Tibial nerve (tissue), 4 donors: ENCODE measurements at regions not wholly inside any gene's neighbourhood (a gene's known extent, or its start where the extent isn't known, plus 50 kb on each side); places are given as distances from the start of the nearest gene placed in this dataset.

ENCODE experiments used
- DNase-seq, 2 donors: peaks; one replicate each; pipeline ENCODE4 v3.0.0-alpha.2; 2019; ENCODE audit warnings: low spot score in 2 of 2
- H3K27ac ChIP-seq, 4 donors: fragments of 200-600 bp; sonication (generic) in 3 of 4; one replicate each; pipeline ENCODE4 v1.5.1; 2017 to 2019; ENCODE audit warnings: mild to moderate bottlenecking in 1 of 4
- H3K27me3 ChIP-seq, 2 donors: fragments of 200-600 bp; sonication (generic) in 1 of 2; one replicate each; pipeline versions ENCODE4 v1.5.1 to v1.6.0; 2017 to 2019
- H3K36me3 ChIP-seq, 3 donors: fragments of 200-600 bp; sonication (generic); one replicate each; pipeline ENCODE4 v1.5.1; 2018 to 2019
- H3K4me1 ChIP-seq, 4 donors: fragments of 200-600 bp; sonication (generic) in 3 of 4; one replicate each; pipeline ENCODE4 v1.5.1; 2017 to 2019
- H3K4me3 ChIP-seq, 4 donors: fragments of 200-600 bp; sonication (generic) in 3 of 4; one replicate each; pipeline ENCODE4 v1.5.1; 2017 to 2019; ENCODE audit warnings: mild to moderate bottlenecking in 1 of 4, moderate library complexity in 1 of 4
- H3K9me3 ChIP-seq, 4 donors: fragments of 200-600 bp; sonication (generic) in 3 of 4; one replicate each; pipeline ENCODE4 v1.5.1; 2017 to 2019
- CTCF ChIP-seq, 5 experiments: fragments of 200-600 bp in 3 of 5; fragments of 450-650 bp in 2 of 5; sonication (generic) in 3 of 5; IDR thresholded peaks; one replicate each; pipeline ENCODE4 v1.5.1; 2016 to 2019; ENCODE audit warnings: antibody characterized with exemption in 5 of 5, mild to moderate bottlenecking in 3 of 5, moderate library complexity in 2 of 5
- EP300 ChIP-seq, 2 donors: sonication (generic); formaldehyde crosslinking; IDR thresholded peaks; one replicate each; pipeline ENCODE4 v1.6.1; 2017; ENCODE audit warnings: antibody characterized with exemption in 2 of 2, mild to moderate bottlenecking in 1 of 2
- POLR2A ChIP-seq, 2 donors: fragments of 450-650 bp; IDR thresholded peaks; one replicate each; pipeline ENCODE4 v1.6.1; 2017; ENCODE audit warnings: antibody characterized with exemption in 2 of 2, mild to moderate bottlenecking in 2 of 2, moderate library complexity in 2 of 2
- WGBS, 2 donors: methylation state at CpG; one replicate each; pipeline ENCODE4 v1.1.5; 2018; 5-methylcytosine and 5-hydroxymethylcytosine counted together

- H3K4me1 ChIP-seq: no peaks in the 10 kb centered on the region
- 83 to 86% methylated on average over 4 of the region's 4 CpGs for WGBS, 2 donors
- H3K27ac ChIP-seq: no peak overlapping the region
- H3K27me3 ChIP-seq: no peaks in the 10 kb centered on the region
- TF ChIP-seq CTCF (IDR thresholded peaks at IDR 0.05) (no peak), POLR2A (IDR thresholded peaks at IDR 0.05) (no peak), EP300 (IDR thresholded peaks at IDR 0.05) (no peak)
- H3K4me3 ChIP-seq: no peak overlapping the region
- no peaks in the 10 kb centered on the region for H3K36me3 ChIP-seq
- peaks cover 0 to 16% (median 0%) of the 10 kb centered on the region in 4 donors for H3K9me3 ChIP-seq
- no peak for DNase-seq
Observed at GRCh38 chr11:15761235-15761634, 595.1 kb downstream of the SOX6 start.

GRCh38 chr11:15764326-15764725 lies 592.0 kb downstream of the SOX6 start:
- no peak overlapping the region for H3K4me3 ChIP-seq
- H3K36me3 ChIP-seq: no peaks in the 10 kb centered on the region
- peaks cover 0 to 28% (median 0%) of the 10 kb centered on the region in 4 donors for H3K9me3 ChIP-seq
- no peaks in the 10 kb centered on the region for H3K4me1 ChIP-seq
- no peak for TF ChIP-seq CTCF (IDR thresholded peaks at IDR 0.05)
- DNase-seq: no peak
- no peak overlapping the region for H3K27ac ChIP-seq
- WGBS, 2 donors: 74 to 79% methylated on average over 1 of the region's 1 CpG
- no peaks in the 10 kb centered on the region for H3K27me3 ChIP-seq

DNA sequence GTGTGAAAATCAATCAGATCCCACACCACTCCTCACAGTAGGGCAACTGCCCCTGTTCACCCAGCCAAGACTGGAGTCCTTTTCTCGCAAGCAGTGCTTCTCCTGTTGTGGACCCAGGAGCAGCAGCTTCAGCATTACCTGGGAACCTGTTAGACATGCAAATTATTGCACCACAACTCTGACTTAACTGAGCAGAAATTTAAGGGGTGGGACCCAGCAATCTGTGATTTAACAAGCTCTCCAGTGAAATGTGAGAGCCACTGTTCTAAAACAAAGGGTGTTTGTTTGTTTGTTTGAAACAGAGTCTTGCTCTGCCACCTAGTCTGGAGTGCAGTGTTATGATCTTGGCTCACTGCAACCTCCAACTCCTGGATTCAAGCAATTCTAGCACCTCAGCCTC lies 591.4 kb downstream of the SOX6 start:
- TF ChIP-seq EP300 (IDR thresholded peaks at IDR 0.05) (no peak), CTCF (IDR thresholded peaks at IDR 0.05) (no peak), POLR2A (IDR thresholded peaks at IDR 0.05) (no peak)
- H3K9me3 ChIP-seq: peaks cover 0 to 28% (median 0%) of the 10 kb centered on the region in 4 donors

DNA sequence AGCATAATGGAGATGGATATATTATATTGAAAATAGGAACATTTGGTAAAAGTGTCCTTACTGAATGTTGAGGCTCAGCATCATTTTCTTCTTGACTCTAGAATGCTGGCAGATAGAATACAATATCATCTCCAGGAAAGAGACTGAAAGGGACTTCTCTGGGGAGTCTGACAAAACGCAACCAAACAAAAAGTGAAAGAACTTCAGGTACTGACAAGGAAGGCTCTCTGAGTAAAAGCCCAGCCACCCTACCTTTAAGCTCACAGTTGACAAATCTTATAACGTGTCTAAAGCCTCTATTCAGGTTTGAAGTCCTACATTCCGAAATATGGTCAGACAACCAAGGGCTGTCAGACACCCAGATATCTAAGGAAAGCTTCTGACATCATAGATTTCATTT lies 590.8 kb downstream of the SOX6 start:
- Histone ChIP-seq H3K9me3 (peaks cover 0 to 28% (median 0%) of the 10 kb centered on the region in 4 donors), H3K27ac (no peak overlapping the region), H3K4me3 (no peak overlapping the region), H3K27me3 (no peaks in the 10 kb centered on the region), H3K4me1 (no peaks in the 10 kb centered on the region), H3K36me3 (no peaks in the 10 kb centered on the region)
- 85 to 88% methylated on average over 3 of the region's 3 CpGs for WGBS, 2 donors
- DNase-seq: no peak
- TF ChIP-seq EP300 (IDR thresholded peaks at IDR 0.05) (no peak), POLR2A (IDR thresholded peaks at IDR 0.05) (no peak), CTCF (IDR thresholded peaks at IDR 0.05) (no peak)

More for the DNA sequence above, 591.4 kb downstream of the SOX6 start:
- Histone ChIP-seq H3K4me1 (no peaks in the 10 kb centered on the region), H3K4me3 (no peak overlapping the region), H3K36me3 (no peaks in the 10 kb centered on the region), H3K27me3 (no peaks in the 10 kb centered on the region), H3K27ac (no peak overlapping the region)
- WGBS, 2 donors: 88 to 92% methylated on average over 1 of the region's 1 CpG
- DNase-seq: no peak

GRCh38 chr11:15768321-15768720 lies 588.0 kb downstream of the SOX6 start:
- no peak overlapping the region for H3K27ac ChIP-seq
- peaks cover 0 to 28% (median 0%) of the 10 kb centered on the region in 4 donors for H3K9me3 ChIP-seq
- H3K4me3 ChIP-seq: no peak overlapping the region
- H3K36me3 ChIP-seq: no peaks in the 10 kb centered on the region
- TF ChIP-seq CTCF (IDR thresholded peaks at IDR 0.05) (no peak), POLR2A (IDR thresholded peaks at IDR 0.05) (no peak), EP300 (IDR thresholded peaks at IDR 0.05) (no peak)
- DNase-seq: no peak
- 96 to 99% methylated on average over 5 of the region's 5 CpGs for WGBS, 2 donors
- H3K4me1 ChIP-seq: no peaks in the 10 kb centered on the region
- H3K27me3 ChIP-seq: no peaks in the 10 kb centered on the region
